HG03460 (cell line): ENCODE measurements at regions not wholly inside any gene's neighbourhood (a gene's known extent, or its start where the extent isn't known, plus 50 kb on each side); places are given as distances from the start of the nearest gene placed in this dataset.

Experiments used
- ATAC-seq: cut with Tn5 transposase; IDR thresholded peaks from one replicate; pipeline ENCODE4 v1.9.1; 2021; ENCODE audit not compliant: unreplicated experiment

DNA sequence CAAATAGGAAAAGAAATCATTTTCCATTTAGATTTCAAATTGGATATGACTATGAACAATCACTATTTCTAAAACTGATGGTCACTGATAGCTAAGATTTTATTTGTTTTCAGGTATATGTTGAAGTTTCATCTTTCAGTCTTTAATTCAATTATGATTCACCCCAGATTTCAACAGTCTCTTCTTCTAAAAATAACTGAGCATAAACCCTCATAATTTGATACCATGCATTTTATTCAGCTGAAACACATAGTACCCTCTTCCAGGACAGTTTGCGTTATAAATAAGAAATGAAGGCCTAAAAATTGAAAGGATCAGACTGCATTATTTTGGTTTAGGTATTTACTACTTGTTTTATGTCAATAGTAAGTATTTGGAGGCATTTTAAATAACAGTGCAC is 428.5 kb upstream of the NBEA start:
- ATAC-seq, result no peak

DNA sequence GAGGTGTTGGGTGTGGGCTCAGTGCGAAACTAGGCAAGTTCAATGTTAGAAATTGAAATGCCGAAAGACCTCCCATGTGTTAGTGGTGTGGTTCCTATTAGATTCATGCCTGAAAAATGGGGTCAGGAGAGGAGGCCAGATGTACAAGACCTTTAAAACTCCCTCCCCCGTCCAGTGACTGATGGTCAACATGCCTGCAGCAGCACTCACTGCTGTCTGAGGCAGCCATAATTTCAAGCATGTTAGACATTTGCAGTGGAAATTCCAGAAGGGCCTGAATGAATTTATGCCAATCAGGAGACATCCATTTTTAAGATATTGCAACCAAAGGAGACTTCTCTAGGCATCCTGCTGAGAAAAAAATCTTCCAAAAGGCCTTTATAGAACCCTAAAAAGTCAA is 426.9 kb upstream of the NBEA start:
- no peak for ATAC-seq

- no peak for ATAC-seq
Observed at GRCh38 chr13:34521171-34521570, 420.9 kb upstream of the NBEA start.

DNA sequence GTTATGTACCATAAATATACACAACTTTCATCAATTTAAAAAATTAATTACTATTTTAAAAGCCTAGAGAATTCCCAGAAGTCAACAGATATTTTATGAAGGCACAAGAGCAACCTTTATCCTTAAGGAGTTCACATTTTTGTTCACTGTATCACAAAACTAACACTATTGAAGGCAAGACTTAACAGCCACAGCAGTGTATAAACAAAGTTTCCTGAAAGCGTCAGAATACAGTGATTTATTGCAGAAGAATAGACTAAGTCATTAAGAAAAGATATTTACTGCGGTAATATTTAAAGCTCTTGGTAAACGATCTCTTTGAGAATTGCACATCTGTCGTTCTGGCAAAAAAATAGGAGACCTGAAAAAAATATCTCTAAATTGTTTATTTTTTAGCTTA is 419.3 kb upstream of the NBEA start:
- ATAC-seq, result no peak

DNA sequence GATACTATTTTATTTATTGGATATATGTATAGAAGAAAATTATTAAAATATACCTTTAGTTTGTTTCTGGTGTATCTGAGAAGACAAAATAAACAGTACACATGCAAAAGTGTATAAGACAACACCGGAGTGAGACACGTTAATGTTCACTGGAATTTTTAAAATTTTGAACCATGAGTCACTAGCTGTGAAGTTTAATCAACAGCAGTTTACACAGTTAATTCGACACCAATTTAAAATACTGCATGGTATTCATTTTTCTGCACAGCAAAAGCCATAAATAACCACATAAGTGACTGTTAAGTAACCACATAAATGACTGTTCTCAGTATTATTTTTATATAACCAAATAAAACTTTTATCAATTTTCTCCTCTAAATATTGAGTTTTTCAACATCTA is 418.7 kb upstream of the NBEA start:
- ATAC-seq, result no peak

DNA sequence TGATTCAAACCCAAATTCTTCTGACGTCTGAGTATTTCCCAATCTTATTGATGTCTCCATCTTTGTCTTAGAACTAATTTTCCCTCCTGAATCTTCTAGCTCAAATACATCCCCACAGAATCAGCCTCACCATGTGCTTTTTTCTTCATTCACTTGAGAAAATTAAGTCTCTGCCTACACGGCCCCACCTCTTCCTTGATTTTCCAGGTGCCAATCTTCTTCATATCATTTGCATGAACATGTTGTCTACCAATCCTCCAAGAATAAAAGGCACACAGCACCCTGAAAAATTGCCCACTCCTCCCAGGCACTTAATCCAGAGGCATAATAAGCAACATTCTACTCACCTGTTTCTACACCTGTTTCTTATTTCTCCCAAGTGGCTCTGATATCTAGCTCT is 408.1 kb upstream of the NBEA start:
- ATAC-seq, result no peak

GRCh38 chr13:34542321-34542720 is 399.7 kb upstream of the NBEA start:
- no peak for ATAC-seq

- no peak for ATAC-seq
Observed at GRCh38 chr13:34543836-34544235, 398.2 kb upstream of the NBEA start.

DNA sequence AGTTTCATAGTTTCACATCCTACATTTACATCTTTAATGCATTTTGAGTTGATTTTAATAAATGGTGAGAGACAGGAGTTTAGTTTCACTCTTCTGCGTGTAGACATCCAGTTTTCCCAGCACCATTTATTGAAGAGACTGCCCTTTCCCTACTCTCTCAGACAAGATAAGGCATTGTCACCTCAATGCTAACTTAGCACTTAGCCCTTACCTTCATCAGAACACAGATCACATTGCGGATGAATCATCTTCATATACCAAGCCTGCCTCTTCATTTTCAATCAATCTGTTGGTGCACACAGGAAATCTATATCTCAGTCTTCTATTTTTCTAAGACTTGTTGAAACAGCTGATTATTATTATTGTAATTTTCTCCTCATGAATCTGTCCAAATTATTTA is 396.6 kb upstream of the NBEA start:
- no peak for ATAC-seq

DNA sequence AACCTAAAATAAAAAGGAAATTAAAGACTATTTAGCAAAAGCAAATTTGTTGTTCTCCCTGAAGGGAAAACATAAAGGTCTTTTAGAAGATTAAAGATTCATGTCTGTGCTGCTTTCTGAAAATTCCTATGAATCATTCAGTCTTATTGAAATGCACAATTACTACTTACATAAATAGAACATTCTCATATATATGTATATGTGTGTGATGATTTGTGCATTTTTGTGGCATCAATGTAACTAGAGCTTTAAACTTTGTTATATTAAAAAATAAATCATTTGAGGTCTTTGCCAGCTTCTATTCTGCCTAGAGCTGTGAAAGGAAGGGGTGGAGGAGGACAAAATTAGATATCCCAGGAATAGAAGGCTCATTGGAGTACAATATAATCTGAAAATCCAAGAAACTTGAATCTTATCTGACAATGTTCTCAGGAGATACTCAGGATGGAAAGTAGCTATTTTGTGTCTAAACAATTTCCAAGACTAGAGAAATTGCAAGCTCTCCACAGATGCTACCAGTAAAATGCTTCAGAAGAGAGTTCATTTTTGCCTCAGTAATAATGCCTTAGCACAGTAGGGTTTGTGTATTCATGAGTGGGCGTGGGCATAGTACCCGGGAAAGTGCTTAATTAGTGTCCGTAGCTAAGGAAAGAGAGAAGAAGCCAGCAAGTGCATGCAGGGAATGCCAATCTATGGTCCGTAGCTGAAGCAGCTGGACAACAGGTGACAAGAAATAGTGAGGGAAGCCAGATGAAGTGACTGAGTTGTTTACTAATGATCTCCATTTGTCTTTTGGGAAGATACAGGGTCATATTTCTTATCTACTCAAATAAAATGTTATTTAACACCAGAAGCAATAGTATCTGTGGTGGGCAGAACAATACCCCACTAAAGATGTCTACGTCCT is 395.5 kb upstream of the NBEA start:
- ATAC-seq, result no peak

- no peak for ATAC-seq
Observed at GRCh38 chr13:34547929-34548328, 394.1 kb upstream of the NBEA start.

DNA sequence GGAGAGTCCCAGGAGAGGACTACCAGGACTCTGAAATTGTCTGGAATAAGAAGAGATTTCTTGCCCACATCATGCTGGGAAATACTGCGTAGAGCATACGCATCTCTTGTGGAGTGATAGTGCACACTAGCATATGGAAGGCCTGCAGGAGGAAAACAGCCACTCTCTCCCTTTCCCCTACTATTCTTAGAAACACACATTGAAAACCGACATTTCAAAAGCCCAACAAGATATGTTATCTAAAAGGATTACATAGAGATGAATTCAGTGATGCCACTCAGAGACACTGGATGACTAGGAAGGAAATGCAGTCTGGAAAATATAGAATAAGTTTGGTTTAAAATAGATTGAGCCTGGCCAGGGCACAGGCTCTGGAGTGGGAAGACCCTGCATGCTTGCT is 388.7 kb upstream of the NBEA start:
- no peak for ATAC-seq

DNA sequence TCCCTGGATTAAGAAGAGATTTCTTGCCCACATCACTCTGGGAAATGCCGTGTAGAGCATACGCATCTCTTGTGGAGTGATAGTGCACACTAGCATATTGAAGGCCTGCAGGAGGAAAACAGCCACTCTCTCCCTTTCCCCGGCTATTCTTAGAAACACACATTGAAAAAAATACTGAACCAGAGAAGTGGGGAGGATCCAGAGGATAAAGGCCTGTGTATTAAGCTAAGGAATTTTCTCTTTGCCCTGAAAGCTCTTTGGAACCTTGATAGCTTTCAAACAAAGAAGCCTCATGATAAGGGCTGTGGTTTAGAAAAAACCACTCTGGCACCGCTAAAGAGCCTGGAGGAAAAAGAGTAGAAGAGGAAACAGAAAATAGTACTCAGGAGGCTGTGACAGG is 386.1 kb upstream of the NBEA start:
- no peak for ATAC-seq

GRCh38 chr13:34561033-34561432 is 381.0 kb upstream of the NBEA start:
- no peak for ATAC-seq

GRCh38 chr13:34567597-34567996 is 374.5 kb upstream of the NBEA start:
- no peak for ATAC-seq

DNA sequence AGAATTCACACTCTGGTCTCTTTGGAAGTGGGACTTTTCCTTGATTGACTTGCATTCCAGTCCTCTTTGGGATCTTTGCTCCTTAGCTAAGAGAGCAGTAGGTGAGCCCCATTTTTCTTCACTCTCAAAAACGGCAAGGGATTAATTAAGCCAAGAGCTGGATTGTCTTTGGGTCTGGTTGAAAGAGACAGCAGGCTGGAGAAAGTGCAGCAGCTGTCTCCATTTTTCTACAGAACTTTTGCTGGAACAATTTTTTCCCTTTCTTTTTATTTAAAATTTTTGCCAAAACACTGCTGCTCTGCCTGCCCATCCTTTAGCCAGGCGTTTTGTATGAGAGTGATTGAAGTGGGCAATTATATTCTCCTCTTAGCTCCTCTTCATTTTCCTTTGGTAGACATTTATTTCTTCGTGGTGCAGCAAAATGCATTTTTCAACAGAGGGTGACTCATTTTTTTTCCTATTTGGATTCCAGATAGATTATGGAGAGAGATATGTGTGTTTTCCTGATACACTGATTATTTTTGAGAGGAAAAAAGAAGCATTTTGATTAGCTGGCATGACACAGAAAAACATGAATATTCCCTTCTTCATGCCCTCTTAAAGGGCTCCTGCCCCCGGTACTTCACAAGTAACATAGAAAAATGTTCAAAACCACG is 371.2 kb upstream of the NBEA start:
- ATAC-seq, result no peak

- ATAC-seq, result no peak
Observed at GRCh38 chr13:34571716-34572115, 370.4 kb upstream of the NBEA start.

DNA sequence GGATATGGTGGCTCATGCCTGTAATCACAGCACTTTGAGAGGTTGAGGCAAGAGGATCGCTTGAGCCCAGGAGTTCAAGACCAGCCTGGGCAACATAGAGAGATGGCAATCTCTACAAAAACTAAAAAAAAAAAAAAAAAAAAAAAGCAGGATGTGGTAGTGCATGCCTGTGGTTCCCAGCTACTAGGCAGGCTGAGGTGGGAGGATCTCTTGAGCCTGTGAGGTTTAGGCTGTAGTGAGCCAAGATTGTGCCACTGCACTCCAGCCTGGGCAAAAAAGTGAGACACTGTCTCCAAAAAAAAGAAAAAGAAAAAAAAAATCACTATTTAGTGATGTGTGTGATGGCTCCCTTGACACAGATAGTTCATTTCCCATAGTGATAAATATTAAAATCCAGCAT is 365.0 kb upstream of the NBEA start:
- ATAC-seq, result no peak

DNA sequence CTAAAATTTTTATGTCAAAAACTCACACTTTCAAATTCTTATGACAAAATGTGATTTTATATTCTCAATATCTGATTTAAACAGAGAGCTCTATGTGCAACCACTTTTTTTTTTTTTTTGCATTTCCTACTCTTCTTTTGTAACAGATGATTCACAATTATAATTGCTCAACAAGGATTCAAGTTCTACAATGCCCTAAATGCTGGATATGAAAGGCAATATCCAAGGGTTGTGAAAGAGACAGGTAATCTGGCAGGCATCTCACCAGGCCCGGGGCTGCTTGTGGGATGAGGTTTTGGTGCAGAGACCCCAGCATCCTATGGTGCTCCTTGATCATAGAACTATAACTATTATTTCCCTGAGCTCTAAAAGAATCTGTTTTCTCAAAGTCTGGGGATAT is 363.6 kb upstream of the NBEA start:
- ATAC-seq, result no peak

GRCh38 chr13:34578917-34579316 is 363.2 kb upstream of the NBEA start:
- no peak for ATAC-seq

DNA sequence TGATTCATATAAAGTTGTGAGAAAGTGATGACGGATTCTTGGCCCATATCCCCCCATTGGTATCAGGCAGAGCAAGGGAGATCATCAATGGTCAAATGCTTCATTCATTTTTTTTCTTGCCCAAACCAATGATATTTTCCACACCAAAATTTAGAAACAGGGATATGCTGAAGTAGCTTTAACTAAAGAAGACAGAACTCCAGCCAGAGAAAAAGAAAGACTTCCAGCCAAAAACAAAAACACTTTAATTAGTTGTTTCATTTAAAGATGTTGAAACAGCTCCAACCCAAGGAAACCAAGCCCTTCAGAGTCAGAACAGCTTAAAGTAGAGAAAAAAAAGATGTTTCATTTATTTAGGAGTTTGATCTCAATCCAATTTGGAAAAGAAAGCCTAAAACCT is 358.9 kb upstream of the NBEA start:
- ATAC-seq, result no peak

DNA sequence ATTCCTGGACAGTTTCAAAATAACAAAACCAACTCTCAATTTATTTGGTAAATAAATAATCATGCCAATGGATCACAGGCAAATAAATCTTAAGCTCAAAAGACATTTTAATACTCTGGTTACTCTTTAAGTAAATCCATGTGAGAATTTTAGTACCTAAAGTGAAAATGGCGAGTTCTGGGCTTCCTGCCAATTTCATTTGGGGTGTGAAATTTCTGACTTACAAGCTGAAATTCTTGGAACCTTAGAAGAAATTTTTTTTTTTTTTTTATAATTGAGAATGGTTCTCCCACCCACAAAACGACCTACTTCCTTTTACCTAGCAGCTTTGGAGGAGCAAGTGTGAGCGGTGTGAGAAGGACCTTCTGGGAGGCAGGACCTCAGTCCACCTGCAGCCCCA is 354.5 kb upstream of the NBEA start:
- ATAC-seq, result no peak

- ATAC-seq, result no peak
Observed at GRCh38 chr13:34588362-34588761, 353.7 kb upstream of the NBEA start.
